MG63 (cell line): ENCODE measurements at regions not wholly inside any gene's neighbourhood (a gene's known extent, or its start where the extent isn't known, plus 50 kb on each side); places are given as distances from the start of the nearest gene placed in this dataset.

Experiments
- DNase-seq: peaks from one replicate; pipeline ENCODE4 v3.0.0-alpha.2; 2020
- H3K27me3 ChIP-seq: fragments of 250-450 bp; sonication (Bioruptor Pico); 2 replicates; pipeline ENCODE4 v1.5.1; 2020; ENCODE audit warnings: mild to moderate bottlenecking, moderate library complexity
- H3K36me3 ChIP-seq: fragments of 250-450 bp; sonication (Bioruptor Pico); 2 replicates; pipeline ENCODE4 v1.5.1; 2020; ENCODE audit warnings: mild to moderate bottlenecking, moderate library complexity
- H3K4me3 ChIP-seq: fragments of 250-450 bp; sonication (Bioruptor Pico); 2 replicates; pipeline ENCODE4 v1.5.1; 2020; ENCODE audit warnings: mild to moderate bottlenecking, moderate library complexity
- H3K9me3 ChIP-seq: fragments of 250-450 bp; sonication (Bioruptor Pico); 2 replicates; pipeline ENCODE4 v1.5.1; 2020; ENCODE audit warnings: mild to moderate bottlenecking, moderate library complexity

- no peaks in the 10 kb centered on the region for H3K9me3 ChIP-seq
- H3K36me3 ChIP-seq = no peaks in the 10 kb centered on the region
- H3K27me3 ChIP-seq = no peaks in the 10 kb centered on the region
- no peak overlapping the region for H3K4me3 ChIP-seq
- DNase-seq = no peak
Measured at GRCh38 chr13:91178099-91178498, 169.4 kb upstream of the MIR17HG start.

GRCh38 chr13:91181892-91182291 lies 165.6 kb upstream of the MIR17HG start:
- no peak for DNase-seq
- Histone ChIP-seq H3K36me3 (no peaks in the 10 kb centered on the region), H3K27me3 (no peaks in the 10 kb centered on the region), H3K9me3 (no peaks in the 10 kb centered on the region), H3K4me3 (no peak overlapping the region)

DNA sequence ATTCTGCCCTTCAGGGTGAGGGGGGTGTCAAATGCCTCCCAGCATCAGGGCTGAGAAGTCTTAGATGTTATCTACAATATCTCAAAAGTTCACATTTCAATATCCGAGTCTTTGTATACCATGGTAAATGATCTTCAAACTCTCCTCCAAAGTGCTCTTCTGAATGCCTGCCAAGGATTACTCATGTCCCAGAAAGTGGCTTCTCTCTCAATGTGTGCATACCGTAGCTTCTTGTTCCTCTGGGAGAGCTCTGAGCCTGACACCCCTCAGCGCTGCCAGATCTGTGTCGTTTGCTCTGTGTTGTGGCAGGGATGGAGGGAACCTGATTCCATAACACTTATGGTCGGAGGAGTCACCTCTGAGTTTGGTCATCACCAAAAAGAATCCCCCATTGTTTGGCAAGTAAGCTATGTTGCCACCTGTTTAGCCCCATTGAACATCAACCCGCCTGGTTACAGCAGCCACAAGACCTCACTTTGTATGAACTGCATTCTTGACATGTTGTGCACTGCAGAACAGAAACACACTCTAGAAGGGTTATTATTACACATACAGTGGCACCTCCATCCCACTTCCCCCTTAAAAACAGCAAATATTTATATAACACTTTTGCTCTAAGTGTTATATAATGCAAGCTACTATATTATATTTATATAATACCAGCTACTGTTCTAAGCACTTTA lies 163.1 kb upstream of the MIR17HG start:
- Histone ChIP-seq H3K4me3 (no peak overlapping the region), H3K36me3 (no peaks in the 10 kb centered on the region)
- DNase-seq = no peak

DNA sequence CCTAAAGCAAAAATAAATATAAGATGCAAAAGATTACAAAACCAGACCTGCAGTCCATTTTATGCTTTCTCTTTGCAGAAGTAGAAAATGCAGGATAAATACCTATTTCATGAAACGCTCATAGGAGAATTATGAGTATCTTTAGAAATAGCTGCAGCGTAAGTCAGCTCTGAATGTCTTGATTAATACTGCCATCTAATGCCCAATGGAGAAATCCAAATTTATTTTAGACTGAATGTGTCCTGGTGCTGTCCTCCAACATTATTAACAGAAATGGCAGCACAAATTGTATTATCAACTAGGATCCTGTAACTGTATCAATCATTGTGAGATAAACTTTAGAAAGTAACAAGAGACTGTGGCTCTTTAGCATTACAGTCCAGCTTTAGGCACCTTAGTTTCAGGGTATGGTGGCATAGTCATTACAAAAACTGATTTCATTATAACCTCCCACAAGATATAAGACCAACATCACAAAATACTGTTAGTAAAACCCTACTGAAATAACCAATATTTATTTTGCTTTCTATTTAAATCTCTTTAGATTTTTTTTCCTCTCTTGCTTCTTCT lies 162.1 kb upstream of the MIR17HG start:
- DNase-seq = no peak
- H3K4me3 ChIP-seq = no peak overlapping the region
- no peaks in the 10 kb centered on the region for H3K27me3 ChIP-seq
- no peaks in the 10 kb centered on the region for H3K36me3 ChIP-seq
- H3K9me3 ChIP-seq = no peaks in the 10 kb centered on the region

More for the DNA sequence above, 163.1 kb upstream of the MIR17HG start:
- H3K9me3 ChIP-seq = no peaks in the 10 kb centered on the region
- no peaks in the 10 kb centered on the region for H3K27me3 ChIP-seq

DNA sequence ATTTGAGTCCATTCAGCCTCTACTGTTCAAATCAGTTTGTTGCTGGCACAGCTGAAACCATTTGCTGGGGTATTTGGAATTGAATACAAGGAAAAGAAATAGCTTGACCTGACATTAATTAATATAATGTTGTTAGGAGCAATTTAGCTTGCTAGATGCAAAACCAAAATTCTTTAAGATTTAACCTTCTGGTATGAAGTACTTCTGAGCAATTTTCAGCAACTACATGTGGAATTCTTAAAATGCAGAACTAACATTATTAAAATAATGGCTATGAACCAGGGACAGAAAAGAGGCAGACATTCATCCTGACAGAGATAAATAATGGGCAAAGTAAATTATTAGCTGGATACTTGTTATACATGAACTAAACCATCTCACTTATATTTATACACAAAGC lies 160.0 kb upstream of the MIR17HG start:
- Histone ChIP-seq H3K9me3 (no peaks in the 10 kb centered on the region), H3K27me3 (no peaks in the 10 kb centered on the region), H3K4me3 (no peak overlapping the region), H3K36me3 (no peaks in the 10 kb centered on the region)
- no peak for DNase-seq

DNA sequence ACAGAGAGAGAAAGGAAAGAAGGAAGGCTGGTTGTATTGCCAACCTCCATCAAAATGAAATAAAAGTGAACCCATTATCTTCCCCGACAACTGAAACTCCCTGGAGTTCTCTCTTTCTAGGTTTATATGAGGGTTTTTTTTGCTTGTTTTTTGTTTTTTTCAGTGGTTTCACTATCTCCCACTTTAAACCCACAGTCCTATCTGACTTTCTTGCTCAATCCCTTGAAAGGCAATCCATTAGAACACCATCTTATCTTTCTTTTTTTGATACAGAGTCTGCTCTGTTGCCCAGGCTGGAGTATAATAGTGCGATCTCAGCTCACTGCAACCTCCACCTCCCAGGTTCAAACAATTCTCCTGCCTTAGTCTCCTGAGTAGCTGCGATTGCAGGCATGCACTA lies 158.0 kb upstream of the MIR17HG start:
- no peaks in the 10 kb centered on the region for H3K9me3 ChIP-seq
- H3K36me3 ChIP-seq = no peaks in the 10 kb centered on the region
- H3K27me3 ChIP-seq = no peaks in the 10 kb centered on the region
- no peak for DNase-seq
- H3K4me3 ChIP-seq = no peak overlapping the region

DNA sequence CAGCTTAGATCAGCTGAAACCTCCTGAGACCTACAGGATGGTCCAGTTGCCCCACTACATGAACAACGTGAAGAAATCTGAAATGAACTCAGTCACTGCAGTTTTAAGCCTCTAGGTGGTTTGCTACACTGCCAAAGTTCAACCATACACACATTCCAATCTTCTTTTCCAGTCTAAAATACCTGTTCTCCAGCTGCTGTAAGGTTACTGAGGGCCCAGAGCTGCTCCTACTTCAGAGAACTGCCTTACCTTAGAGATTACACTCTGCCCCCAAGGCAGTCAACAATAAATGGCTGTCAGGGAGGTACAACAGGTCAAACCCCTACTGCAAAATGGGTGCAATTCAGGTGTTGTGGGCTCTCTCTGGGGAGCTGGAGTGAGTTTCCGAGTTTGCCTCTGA lies 154.1 kb upstream of the MIR17HG start:
- no peaks in the 10 kb centered on the region for H3K9me3 ChIP-seq
- H3K4me3 ChIP-seq = no peak overlapping the region
- no peaks in the 10 kb centered on the region for H3K27me3 ChIP-seq
- H3K36me3 ChIP-seq = no peaks in the 10 kb centered on the region
- no peak for DNase-seq

GRCh38 chr13:91195789-91196188 lies 151.7 kb upstream of the MIR17HG start:
- DNase-seq = no peak
- no peak overlapping the region for H3K4me3 ChIP-seq
- no peaks in the 10 kb centered on the region for H3K9me3 ChIP-seq
- H3K36me3 ChIP-seq = no peaks in the 10 kb centered on the region
- no peaks in the 10 kb centered on the region for H3K27me3 ChIP-seq

DNA sequence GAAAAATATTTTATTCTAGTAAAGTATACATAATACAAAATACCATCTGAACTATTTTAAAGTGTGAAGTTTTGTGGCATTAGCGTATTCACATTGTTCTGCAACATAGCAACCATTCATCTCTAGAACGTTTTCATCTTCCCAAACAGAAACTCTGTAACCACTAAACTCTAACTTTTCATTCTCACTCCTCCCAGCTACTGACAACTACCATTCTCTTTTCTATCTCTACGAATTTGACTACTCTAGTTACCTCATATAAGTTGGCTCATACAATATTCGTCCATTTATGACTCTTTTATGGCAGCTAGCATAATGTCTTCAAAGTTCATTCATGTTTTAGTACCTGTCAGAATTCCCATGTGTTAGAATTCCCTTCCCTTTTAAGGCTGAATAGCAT lies 150.5 kb upstream of the MIR17HG start:
- H3K36me3 ChIP-seq = no peaks in the 10 kb centered on the region
- no peak overlapping the region for H3K4me3 ChIP-seq
- no peaks in the 10 kb centered on the region for H3K27me3 ChIP-seq
- H3K9me3 ChIP-seq = no peaks in the 10 kb centered on the region
- no peak for DNase-seq

DNA sequence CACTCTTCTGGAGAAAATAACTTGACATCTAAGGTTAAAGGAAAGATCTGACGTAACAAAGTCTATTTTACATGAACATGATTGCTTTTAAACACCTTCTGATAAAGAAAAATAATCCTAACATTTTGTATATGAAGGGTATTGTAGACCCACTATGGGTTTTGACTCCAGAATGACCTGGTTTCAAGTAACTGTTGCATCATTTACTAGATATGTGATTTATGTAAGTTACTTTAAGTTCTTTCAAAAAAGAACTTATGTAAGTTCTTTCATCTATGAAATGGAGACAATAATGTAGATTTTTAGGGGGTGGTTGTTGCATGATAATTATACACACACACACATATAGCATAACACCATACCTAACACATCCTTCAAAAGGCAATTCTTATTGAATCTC lies 147.6 kb upstream of the MIR17HG start:
- Histone ChIP-seq H3K27me3 (no peaks in the 10 kb centered on the region), H3K4me3 (no peak overlapping the region), H3K9me3 (no peaks in the 10 kb centered on the region), H3K36me3 (no peaks in the 10 kb centered on the region)
- DNase-seq = no peak

DNA sequence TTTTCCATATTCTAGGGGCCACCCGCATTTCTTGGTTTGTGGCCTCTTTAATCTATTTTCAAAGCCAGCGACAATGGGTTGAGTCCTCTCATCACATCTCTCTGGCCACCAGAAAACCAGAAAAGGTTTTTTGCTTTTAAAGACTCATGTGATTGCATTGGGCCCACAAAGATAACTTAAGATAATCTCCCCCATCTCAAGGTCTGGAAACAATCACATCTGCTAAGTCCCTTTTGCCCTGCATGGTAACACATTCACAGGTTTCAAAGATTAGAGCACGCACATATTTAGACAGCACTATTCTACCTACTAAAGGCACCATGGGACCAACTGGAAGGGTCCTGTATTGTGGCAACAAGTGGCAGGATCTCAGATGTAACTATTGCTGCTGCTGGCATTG lies 147.0 kb upstream of the MIR17HG start:
- no peaks in the 10 kb centered on the region for H3K27me3 ChIP-seq
- no peak for DNase-seq
- no peaks in the 10 kb centered on the region for H3K9me3 ChIP-seq
- H3K4me3 ChIP-seq = no peak overlapping the region
- H3K36me3 ChIP-seq = no peaks in the 10 kb centered on the region

GRCh38 chr13:91203430-91203829 lies 144.1 kb upstream of the MIR17HG start:
- no peaks in the 10 kb centered on the region for H3K36me3 ChIP-seq

GRCh38 chr13:91207261-91207660 lies 140.2 kb upstream of the MIR17HG start:
- Histone ChIP-seq H3K27me3 (no peaks in the 10 kb centered on the region), H3K4me3 (no peak overlapping the region), H3K9me3 (no peaks in the 10 kb centered on the region), H3K36me3 (no peaks in the 10 kb centered on the region)
- DNase-seq = no peak

More at GRCh38 chr13:91203430-91203829, 144.1 kb upstream of the MIR17HG start:
- Histone ChIP-seq H3K9me3 (no peaks in the 10 kb centered on the region), H3K27me3 (no peaks in the 10 kb centered on the region), H3K4me3 (no peak overlapping the region)
- no peak for DNase-seq

DNA sequence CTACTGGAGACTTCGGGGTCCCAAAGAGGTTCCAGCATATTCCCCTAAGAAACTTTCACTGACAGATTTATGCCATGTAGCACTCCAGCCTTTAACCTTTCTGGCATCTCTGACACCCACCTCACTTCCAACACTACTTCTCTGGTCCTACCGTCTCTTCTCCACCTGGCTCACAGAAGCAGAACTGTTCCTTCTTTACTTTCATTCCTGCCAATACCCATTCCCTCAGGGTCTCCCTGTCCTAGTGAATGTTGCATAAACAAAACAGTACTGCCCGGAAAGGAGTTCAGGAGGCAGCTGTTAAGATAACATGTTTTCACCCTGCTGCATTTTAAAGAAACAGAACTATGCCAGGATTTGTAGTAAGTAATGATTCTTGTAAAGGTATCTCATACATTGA lies 136.0 kb upstream of the MIR17HG start:
- Histone ChIP-seq H3K4me3 (no peak overlapping the region), H3K27me3 (no peaks in the 10 kb centered on the region), H3K36me3 (no peaks in the 10 kb centered on the region), H3K9me3 (no peaks in the 10 kb centered on the region)
- no peak for DNase-seq

DNA sequence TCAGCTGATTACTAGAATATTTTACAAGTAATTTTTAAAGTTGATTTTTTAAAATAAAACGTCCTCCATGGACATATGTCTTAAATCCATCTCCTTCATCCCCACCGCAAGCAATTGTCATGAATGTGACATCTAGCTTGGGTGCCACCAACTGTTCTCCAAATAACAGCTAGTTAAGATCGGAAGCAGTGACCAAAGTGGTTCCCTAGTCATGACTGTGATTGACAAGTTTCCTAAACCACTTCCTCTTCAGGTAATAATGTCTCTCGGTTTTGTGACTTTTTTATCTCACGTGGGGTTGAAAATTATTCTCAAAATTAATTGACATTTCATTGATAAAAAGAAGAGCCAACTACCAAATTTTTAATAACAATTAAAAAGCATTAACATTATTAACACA lies 135.3 kb upstream of the MIR17HG start:
- Histone ChIP-seq H3K27me3 (no peaks in the 10 kb centered on the region), H3K36me3 (no peaks in the 10 kb centered on the region), H3K4me3 (no peak overlapping the region), H3K9me3 (no peaks in the 10 kb centered on the region)
- DNase-seq = no peak

DNA sequence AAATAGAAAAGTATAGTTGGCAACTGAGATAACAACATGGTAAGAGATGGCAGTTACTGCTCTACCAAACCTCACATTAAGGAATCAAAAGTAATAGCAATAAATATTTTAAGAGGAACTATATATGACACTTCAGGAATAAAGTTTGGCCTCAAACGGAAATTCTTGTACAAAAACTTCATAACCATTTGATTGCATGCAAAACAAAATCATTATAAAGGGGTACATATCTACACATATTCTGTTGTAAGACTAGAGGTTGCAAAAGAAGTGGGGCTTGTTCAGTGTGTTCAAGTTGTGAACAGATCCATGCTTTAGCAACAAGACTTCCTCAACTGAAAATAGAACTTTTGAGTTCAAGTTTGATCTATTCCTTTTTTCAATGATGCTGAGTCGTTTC lies 133.5 kb upstream of the MIR17HG start:
- no peaks in the 10 kb centered on the region for H3K27me3 ChIP-seq
- no peak overlapping the region for H3K4me3 ChIP-seq
- no peaks in the 10 kb centered on the region for H3K36me3 ChIP-seq
- H3K9me3 ChIP-seq = no peaks in the 10 kb centered on the region
- no peak for DNase-seq

DNA sequence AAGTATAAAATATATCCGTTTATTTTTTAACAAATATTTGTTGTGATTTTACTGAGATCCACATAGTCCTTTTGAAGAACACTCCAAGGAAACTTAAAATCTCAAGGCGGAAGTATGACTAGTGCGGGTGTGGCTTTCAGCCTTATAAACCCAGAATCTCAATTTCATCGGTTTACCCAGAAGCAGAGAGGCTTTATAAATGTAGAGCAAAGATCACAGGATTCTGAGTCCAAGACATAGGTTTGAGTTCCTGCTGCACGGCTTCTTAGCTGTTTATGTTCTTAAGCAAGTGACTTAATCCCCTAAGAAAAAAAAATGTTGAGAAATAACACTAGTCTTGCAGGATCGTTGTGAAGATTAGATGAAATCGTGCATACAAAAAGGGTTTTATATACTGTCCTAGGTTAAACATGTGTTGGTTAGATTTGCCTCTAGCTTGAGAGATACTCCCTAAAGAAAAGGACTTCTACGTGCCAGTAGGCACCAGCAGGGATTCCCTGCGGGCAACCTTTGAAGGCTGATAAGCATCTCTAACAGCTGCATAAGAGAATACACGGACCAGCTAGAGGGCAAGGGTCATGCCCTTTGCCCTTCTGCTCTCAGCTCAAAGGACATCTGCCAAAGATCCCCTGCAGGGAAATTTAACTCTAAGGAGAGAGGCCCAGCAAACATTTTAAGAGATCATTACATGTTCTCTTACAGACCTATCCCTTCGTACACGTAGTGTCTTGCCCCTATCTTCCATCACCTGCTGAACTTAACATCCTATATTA lies 130.4 kb upstream of the MIR17HG start:
- no peaks in the 10 kb centered on the region for H3K36me3 ChIP-seq
- no peaks in the 10 kb centered on the region for H3K27me3 ChIP-seq
- H3K4me3 ChIP-seq = no peak overlapping the region
- no peaks in the 10 kb centered on the region for H3K9me3 ChIP-seq
- no peak for DNase-seq

- DNase-seq = no peak
- H3K27me3 ChIP-seq = no peaks in the 10 kb centered on the region
- H3K9me3 ChIP-seq = no peaks in the 10 kb centered on the region
- H3K36me3 ChIP-seq = no peaks in the 10 kb centered on the region
- no peak overlapping the region for H3K4me3 ChIP-seq
Measured at GRCh38 chr13:91219201-91219600, 128.3 kb upstream of the MIR17HG start.
